GM21367 (cell line): ENCODE measurements at regions not wholly inside any gene's neighbourhood (a gene's known extent, or its start where the extent isn't known, plus 50 kb on each side); places are given as distances from the start of the nearest gene placed in this dataset.
"Not testable (repeated sequence)": the region's sequence is repeated elsewhere in the genome, so short reads cannot be mapped to it uniquely, and the experiment has no call there.

Source experiments
- ATAC-seq: cut with Tn5 transposase; IDR thresholded peaks from one replicate; pipeline ENCODE4 v1.9.1; 2021; ENCODE audit not compliant: unreplicated experiment

DNA sequence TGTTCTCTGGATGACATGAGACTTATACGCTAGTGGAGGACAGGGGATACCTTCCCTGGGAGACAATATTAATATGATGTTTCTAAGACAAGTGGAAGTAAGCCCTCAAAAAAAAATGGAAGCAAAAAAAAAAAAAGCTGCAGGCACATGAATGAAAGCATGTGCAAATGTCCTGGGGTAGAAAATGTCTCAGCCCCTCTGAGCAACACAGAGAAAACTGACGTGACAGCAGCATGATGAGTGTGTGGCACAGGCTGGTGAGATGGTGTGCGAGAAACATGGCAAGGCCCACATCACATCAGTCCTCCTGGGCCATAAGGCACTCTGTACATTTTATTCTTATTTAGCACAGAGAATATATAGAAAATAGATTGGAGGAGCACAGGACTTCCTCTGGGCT is 254.7 kb upstream of the PFKP start:
- ATAC-seq, result no peak

DNA sequence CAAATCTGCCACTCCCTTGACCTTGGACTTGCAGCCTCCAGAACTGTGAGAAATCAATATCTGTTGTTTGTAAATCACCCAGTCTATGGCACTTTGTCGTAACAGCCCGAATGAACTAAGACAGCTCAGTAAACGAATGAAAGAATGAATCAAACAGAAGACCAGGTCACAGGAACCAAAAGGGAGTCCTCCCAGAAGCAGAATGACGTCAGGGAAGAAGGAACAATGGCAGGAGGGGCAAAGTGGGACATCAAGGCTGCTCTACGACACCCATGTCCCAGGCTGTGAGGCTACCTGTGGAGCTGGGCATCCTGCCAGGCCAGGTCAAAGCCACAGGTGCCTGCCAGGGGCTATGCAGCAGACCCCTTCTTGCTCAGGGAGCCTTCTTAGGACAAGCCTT is 267.2 kb upstream of the PFKP start:
- no peak for ATAC-seq

GRCh38 chr10:2798336-2799022 is 268.9 kb upstream of the PFKP start:
- ATAC-seq, result no peak

- ATAC-seq, result peak; percentile 70
These were observed 275.4 kb upstream of the PFKP start for GRCh38 chr10:2791774-2792443.

GRCh38 chr10:2790396-2791188 is 276.8 kb upstream of the PFKP start:
- ATAC-seq, result no peak

DNA sequence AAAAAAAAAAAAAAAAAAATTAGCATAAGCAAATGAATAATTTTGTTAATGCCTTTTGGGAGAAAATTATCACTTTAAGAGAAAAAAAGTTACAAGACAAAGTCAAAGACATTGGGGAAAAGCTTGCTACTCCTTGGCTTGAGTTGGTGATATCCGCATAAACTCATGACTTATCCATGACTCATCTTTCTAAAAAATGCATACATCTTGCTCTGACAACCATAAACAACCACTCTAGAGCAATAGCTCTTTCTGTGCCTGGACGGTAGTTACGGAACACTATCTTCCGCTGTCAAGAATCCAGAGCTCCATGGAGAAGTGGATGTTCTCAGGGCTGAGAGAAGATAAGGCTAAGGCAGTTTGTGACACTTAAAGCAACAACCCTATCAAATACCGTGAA is 281.1 kb upstream of the PFKP start:
- ATAC-seq, result no peak

DNA sequence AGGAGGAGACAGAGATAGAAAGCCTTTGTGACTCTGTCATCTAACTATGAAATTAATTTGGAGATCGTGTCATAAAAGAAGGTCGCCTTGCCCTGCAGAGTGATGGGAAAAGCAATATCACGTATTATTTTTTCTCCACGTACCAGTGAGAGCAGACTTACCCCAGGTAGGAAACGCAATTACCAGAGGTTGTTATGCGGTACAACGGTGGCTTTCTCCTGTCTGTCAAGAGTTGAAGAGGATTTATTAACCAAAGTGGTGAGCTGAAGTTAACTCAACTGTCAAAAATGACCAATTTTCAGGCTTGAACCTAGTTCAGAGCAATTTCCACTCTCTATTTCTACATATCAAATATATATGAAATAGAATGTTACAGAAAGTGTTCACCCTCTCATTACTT is 282.6 kb upstream of the PFKP start:
- no peak for ATAC-seq

DNA sequence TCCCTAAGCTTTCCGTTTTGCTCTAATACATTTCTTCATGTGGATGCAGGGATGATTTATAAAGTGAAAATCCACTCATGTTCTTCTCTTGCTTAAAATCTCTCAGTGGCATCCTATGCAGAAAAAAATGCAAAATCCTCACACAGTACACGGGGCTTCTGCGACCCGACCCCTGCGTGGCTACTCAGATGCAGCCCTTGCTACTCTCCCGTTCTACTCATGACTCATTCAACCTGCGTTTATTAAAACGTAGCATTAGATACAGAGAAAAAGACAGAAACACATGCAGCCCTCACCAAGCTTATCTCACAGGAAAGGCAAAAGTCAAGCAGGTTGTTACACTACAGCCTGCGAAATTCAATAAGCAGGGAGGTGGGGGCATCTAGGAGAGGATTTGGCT is 284.4 kb upstream of the PFKP start:
- ATAC-seq, result no peak

- ATAC-seq, result no peak
These were observed 285.1 kb upstream of the PFKP start for GRCh38 chr10:2782265-2782664.

DNA sequence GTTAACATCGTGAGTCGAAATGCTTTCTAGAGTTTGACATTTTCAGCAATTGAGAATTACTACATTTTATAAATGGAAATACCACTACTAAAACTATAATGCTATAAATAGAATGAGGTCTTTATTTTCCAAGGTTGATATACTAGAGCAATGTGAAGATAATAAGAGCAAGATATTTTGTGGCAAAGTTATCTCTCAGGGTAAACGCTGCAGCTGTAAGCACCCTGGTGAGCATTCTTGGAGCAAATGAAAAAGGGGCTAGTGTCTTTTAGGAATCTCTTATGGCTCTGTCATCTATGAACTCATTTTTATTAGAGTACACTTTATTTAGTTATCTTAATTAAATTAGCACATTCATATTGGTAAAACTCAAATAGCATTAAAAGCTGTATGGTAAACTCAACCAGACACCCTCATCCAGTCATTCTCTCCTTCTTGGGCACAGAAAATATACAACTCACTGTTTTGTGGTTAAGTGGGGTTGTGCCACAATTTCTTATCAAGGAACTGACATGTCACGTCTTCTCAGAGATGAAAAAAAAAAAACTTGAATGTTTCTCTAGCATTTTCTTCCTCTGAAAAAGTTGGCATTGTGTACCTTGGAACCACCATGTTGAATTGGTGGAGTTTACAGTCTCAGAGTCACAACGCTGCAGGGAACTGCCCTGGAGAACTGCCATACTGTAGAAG is 289.5 kb upstream of the PFKP start:
- ATAC-seq, result no peak

DNA sequence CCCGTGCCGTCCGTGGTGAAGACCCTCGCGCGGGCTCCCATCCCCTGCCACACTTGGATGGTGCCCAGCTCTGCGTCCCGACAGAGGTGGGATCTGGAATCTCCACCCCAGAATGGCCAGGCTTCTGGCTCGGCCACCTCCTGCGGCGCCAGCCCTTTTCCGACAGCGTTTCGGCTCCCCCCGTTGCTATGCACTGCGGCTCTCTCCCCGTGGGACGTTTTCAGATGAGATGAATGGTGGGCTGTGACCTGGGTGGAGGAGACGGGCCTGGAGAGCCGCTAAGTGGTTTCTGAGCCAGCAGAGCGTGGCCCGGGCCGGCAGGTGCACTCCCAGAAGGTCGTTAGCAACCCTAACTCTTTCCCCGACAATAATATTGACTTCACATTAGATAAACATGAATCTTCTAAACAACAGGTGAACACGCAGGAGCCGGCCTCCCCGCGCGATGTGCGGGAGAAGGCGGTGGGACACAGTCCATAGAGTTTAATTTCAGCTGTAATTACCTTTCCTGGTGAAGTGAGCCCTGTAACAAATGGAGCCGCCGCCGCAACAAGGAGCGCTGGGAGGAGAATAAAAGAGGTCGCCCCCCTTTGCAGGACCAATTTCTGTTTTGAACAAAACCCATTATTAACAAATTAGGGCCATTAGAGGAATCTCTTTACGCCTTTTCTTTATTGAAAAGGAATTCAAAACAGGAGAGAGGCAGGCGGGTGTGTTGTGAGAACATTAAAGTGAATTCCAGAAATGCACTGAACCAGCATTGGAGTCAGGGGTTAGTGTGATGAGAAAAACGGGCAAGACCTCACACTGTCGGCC is 294.3 kb upstream of the PFKP start:
- no peak for ATAC-seq

GRCh38 chr10:2772135-2772534 is 295.2 kb upstream of the PFKP start:
- no peak for ATAC-seq

DNA sequence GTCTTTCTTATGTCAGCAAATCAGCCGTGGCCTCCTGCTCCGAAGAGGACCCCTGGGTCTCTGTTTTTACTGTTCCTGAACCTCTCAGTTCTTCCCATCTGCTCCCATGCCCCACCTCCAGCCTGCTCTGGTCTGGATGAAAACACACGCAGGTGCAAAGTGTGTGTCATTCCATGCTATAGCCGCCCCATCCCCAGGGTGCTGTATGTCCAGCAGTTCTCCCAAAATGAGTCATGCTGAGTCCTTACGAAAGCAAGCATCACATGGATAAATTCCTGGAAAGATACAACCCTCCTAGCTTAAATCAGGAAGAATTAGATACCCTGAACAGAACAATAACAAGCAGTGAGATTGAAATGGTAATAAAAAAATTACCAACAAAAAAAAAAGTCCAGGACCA is 300.1 kb upstream of the PFKP start:
- not testable (repeated sequence) for ATAC-seq

GRCh38 chr10:2761971-2762370 is 305.4 kb upstream of the PFKP start:
- no peak for ATAC-seq

- ATAC-seq, result no peak
These were observed 306.0 kb upstream of the PFKP start for GRCh38 chr10:2761311-2761710.

- ATAC-seq, result no peak
These were observed 306.6 kb upstream of the PFKP start for GRCh38 chr10:2760736-2761135.

DNA sequence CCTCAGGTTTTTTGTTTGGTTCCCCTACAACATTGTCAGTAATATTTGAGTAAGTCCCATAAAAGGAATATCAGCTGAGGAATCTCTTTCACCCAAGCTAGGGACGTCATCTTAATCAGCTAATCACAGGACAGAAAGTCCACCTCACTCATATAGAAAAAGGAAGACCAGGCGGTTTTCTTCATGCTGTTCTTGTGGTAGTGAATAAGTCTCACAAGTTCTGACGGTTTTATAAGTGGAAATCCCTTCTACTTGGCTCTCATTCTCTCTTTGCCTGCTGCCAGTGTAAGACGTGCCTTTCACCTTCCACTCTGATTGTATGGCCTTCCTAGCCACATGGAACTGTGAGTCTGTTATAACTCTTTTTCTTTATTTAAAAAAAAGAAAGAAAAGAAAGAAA is 308.1 kb upstream of the PFKP start:
- no peak for ATAC-seq

DNA sequence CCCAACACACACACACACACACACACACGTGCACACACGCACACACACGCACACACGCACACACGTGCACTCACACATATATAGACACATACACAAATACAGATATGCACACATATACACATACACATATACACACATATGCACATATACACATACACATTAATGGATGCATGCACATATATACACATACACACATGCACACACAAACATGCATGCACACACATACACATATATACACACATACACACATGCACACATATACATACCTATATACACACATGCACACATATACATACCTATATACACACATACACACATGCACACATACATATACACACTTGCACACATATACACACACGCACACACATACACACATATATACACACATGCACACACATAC is 312.4 kb upstream of the PFKP start:
- no peak for ATAC-seq

GRCh38 chr10:2748287-2748686 is 319.1 kb upstream of the PFKP start:
- no peak for ATAC-seq

DNA sequence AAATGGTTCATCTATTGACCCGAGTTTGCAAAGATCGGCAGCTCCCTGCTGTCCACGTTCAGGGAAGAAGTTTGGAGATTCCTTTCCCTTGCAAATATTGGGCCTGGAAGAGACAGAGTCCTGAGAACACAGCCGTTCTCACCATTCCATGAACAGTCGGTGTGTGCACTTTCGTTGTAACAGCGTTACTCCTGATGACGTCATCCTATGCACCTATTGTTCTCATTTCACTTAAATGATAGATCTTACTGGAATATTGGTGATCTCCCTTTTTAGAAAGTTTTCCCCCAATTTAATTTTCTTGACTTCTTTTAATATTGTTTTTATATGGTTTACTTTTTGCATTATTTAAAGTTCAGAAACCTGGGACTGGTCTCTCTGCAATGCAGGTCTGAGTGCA is 320.7 kb upstream of the PFKP start:
- ATAC-seq, result no peak

- no peak for ATAC-seq
These were observed 321.7 kb upstream of the PFKP start for GRCh38 chr10:2745666-2746065.
